K562 (cell line): ENCODE measurements at regions not wholly inside any gene's neighbourhood (a gene's known extent, or its start where the extent isn't known, plus 50 kb on each side); places are given as distances from the start of the nearest gene placed in this dataset.

Source experiments
- C11orf30 ChIP-seq: fragments of 450-650 bp; IDR thresholded peaks from 2 replicates; pipeline ENCODE4 v1.6.1; 2016; ENCODE audit warnings: low read depth, mild to moderate bottlenecking
- CBX5 ChIP-seq: IDR thresholded peaks from 2 replicates; pipeline ENCODE4 v1.6.1; 2014; ENCODE audit warnings: low read depth, borderline replicate concordance
- CREB3 ChIP-seq: fragments of 450-650 bp; conservative IDR thresholded peaks from 2 replicates; pipeline ENCODE4 v1.6.1; 2016; ENCODE audit warnings: missing genetic modification characterization, low read depth, mild to moderate bottlenecking, missing compliant biosample characterization, moderate library complexity
- ETS2 ChIP-seq: IDR thresholded peaks from 2 replicates; pipeline ENCODE4 v1.6.1; 2016; ENCODE audit warnings: borderline replicate concordance, missing genetic modification characterization, mild to moderate bottlenecking, moderate library complexity, missing compliant biosample characterization; ENCODE audit not compliant: poor library complexity, severe bottlenecking
- IRF9 ChIP-seq: fragments of 450-650 bp; IDR thresholded peaks from 2 replicates; pipeline ENCODE4 v1.6.1; 2016; ENCODE audit warnings: missing biosample characterization, missing genetic modification characterization
- MAFF ChIP-seq: IDR thresholded peaks from 2 replicates; pipeline ENCODE4 v1.6.1; 2012; ENCODE audit warnings: low read length, improper control_type of control experiment
- MAFK ChIP-seq: IDR thresholded peaks from 2 replicates; pipeline ENCODE4 v1.6.1; 2011; ENCODE audit warnings: low read length, improper control_type of control experiment
- NCOA2 ChIP-seq, 2 experiments: fragments of 450-650 bp; IDR thresholded peaks; 2 replicates each; pipeline ENCODE4 v1.6.1; 2018; ENCODE audit warnings: mild to moderate bottlenecking in 2 of 2, moderate library complexity in 1 of 2; ENCODE audit not compliant: partially characterized antibody in 2 of 2
- NFRKB ChIP-seq: fragments of 450-650 bp; IDR thresholded peaks from 2 replicates; pipeline ENCODE4 v1.6.1; 2016; ENCODE audit warnings: low read depth
- NR2C1 ChIP-seq, 2 experiments: fragments of 450-650 bp; IDR thresholded peaks; 2 replicates each; pipeline ENCODE4 v1.6.1; 2017; ENCODE audit warnings: mild to moderate bottlenecking in 2 of 2, antibody characterized with exemption in 1 of 2, inconsistent platforms in 1 of 2, missing compliant biosample characterization in 1 of 2, missing genetic modification characterization in 1 of 2
- PHF20 ChIP-seq: fragments of 450-650 bp; IDR thresholded peaks from 2 replicates; pipeline ENCODE4 v1.6.1; 2018; ENCODE audit not compliant: partially characterized antibody
- SNRNP70 ChIP-seq: fragments of 200-400 bp; formaldehyde crosslinking; optimal IDR thresholded peaks from 2 replicates; pipeline ENCODE3; 2017; ENCODE audit warnings: low read depth, low read length
- TAF7 ChIP-seq: fragments of 450-650 bp; IDR thresholded peaks from 2 replicates; pipeline ENCODE4 v1.6.1; 2016; ENCODE audit warnings: missing genetic modification characterization, missing compliant biosample characterization
- THRAP3 ChIP-seq: fragments of 450-650 bp; IDR thresholded peaks from 2 replicates; pipeline ENCODE4 v1.6.1; 2016; ENCODE audit warnings: mild to moderate bottlenecking, inconsistent platforms, borderline replicate concordance
- U2AF2 ChIP-seq: fragments of 200-400 bp; formaldehyde crosslinking; optimal IDR thresholded peaks from 2 replicates; pipeline ENCODE3; 2017; ENCODE audit warnings: low read depth, mild to moderate bottlenecking, low read length
- ZBTB40 ChIP-seq, 2 experiments: fragments of 450-650 bp in 1 of 2; sonication (generic) in 1 of 2; formaldehyde crosslinking in 1 of 2; IDR thresholded peaks; 2 replicates each; pipeline versions ENCODE4 v1.7.1 to v1.9.0; 2016 to 2022; ENCODE audit warnings: inconsistent platforms in 1 of 2, mild to moderate bottlenecking in 1 of 2, missing genetic modification reagents in 1 of 2
- ZNF239 ChIP-seq: fragments of 250-450 bp; sonication (Bioruptor Pico); IDR thresholded peaks from 2 replicates; pipeline ENCODE4 v1.4.0; 2020; ENCODE audit warnings: mild to moderate bottlenecking
- ZNF316 ChIP-seq: fragments of 450-650 bp; IDR thresholded peaks from 2 replicates; pipeline ENCODE4 v1.6.1; 2016
- ZNF764 ChIP-seq: fragments of 250-450 bp; sonication (Bioruptor Pico); IDR thresholded peaks from 2 replicates; pipeline ENCODE4 v1.4.0; 2020; ENCODE audit warnings: low read depth, mild to moderate bottlenecking, moderate library complexity

- no peak for TF ChIP-seq ZNF764
- no peak for TF ChIP-seq CREB3 (tag)
- TF ChIP-seq IRF9 (tag) = no peak
- no peak for TF ChIP-seq ETS2 (tag)
- no peak for TF ChIP-seq CBX5
- peak; percentile 77 for TF ChIP-seq MAFF
- no peak for TF ChIP-seq SNRNP70
- TF ChIP-seq TAF7 (tag) = no peak
- TF ChIP-seq C11orf30 = peak; percentile 38; the same call in 1 of the 2 replicates
- TF ChIP-seq ZBTB40 (IDR thresholded peaks at IDR 0.05) = no peak
- TF ChIP-seq ZBTB40 (CRISPR knock-in tag; IDR thresholded peaks at IDR 0.05) = no peak
- no peak for TF ChIP-seq NR2C1 (IDR thresholded peaks at IDR 0.05)
- TF ChIP-seq NR2C1 (tag; IDR thresholded peaks at IDR 0.05) = no peak
- peak; percentile 68 for TF ChIP-seq ZNF316
- no peak for TF ChIP-seq PHF20
- TF ChIP-seq ZNF239 = no peak
- TF ChIP-seq NFRKB = no peak
- no peak for TF ChIP-seq NCOA2 (IDR thresholded peaks at IDR 0.05; ENCODE audit: partially characterized antibody in 2 of 2)
- no peak for TF ChIP-seq U2AF2
- peak; percentile 74 for TF ChIP-seq MAFK
- no peak for TF ChIP-seq THRAP3
These were observed 185.2 kb downstream of the SPRY1 start (continued) for GRCh38 chr4:123581802-123582201.
